Fibroblast of villous mesenchyme (primary cell): ENCODE measurements at regions not wholly inside any gene's neighbourhood (a gene's known extent, or its start where the extent isn't known, plus 50 kb on each side); places are given as distances from the start of the nearest gene placed in this dataset.
A peak's percentile ranks its signal among the peaks of the same experiment; 100 is the strongest.

ENCODE experiments used
- DNase-seq: peaks from one replicate; pipeline ENCODE4 v3.0.0-alpha.2; 2010; ENCODE audit warnings: low read depth
- H3K4me3 ChIP-seq: 2 replicates; pipeline ENCODE4 v1.5.1; 2011; ENCODE audit warnings: low read depth, mild to moderate bottlenecking, low read length
- CTCF ChIP-seq: IDR thresholded peaks from 2 replicates; pipeline ENCODE4 v1.5.1; 2012; ENCODE audit warnings: low read depth, mild to moderate bottlenecking, low read length; ENCODE audit not compliant: insufficient read depth

DNA sequence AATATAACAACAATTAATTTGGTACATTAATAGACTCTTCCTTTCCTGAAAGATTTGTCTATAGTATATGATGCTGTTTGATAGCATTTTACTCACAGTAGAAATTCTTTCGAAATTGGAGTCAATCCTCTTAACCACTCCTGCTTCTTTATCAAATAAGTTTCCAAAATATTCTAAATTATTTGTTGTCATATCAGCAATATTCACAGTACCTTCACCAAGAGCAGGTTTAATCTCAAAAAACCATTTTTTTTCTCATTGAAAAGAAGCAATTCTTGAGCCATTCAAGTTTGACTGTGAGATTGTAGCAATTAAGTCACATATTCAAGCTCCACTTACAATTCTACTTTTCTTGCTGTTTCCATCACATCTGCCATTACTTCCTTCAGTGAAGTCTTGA, 83.5 kb upstream of the PRR16 start:
- TF ChIP-seq CTCF = no peak
- H3K4me3 ChIP-seq = no peak overlapping the region

DNA sequence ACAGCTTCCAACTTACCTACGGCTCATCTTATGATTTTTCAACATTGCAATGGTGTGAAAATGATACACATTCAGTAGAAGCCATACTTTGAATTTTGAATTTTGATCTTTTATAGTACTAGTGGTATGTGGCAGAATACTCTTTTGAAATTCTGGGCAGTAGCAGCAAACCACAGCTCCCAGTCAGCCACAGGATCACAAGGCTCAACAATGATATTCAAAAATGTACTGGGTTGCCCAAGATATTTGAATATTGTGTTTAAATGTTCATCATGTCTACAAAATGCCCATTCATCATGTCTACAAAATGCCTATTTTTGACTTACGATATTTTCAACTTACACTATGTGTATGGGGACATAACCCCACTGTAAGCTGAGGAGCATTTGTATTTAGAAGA, 81.3 kb upstream of the PRR16 start:
- TF ChIP-seq CTCF = no peak
- no peak overlapping the region for H3K4me3 ChIP-seq
- no peak for DNase-seq

More for the DNA sequence above, 83.5 kb upstream of the PRR16 start:
- no peak for DNase-seq

DNA sequence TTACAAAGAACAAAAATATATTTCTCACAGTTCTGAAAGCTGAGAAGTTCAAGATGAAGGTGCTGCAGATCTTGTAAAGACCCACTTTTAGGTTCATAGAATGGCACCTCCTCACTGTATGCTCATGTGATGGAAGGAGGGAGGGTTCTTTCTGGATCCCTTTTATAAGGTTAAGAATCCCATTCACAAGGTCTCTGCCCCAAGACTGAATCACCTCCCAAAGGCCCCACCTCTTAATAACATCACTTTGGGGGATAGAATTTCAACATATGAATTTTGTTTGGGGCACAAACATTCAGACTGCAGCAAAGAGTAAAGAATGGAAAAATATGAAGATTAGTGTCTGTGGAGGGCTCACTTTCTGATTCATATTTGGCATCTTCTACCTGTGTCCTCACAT, 77.1 kb upstream of the PRR16 start:
- no peak overlapping the region for H3K4me3 ChIP-seq
- no peak for DNase-seq
- TF ChIP-seq CTCF = no peak

GRCh38 chr5:120388016-120388781, 75.9 kb upstream of the PRR16 start:
- H3K4me3 ChIP-seq = no peak overlapping the region
- peak; percentile 98 for DNase-seq
- no peak for TF ChIP-seq CTCF

- no peak for TF ChIP-seq CTCF
- no peak for DNase-seq
- no peak overlapping the region for H3K4me3 ChIP-seq
Measured at GRCh38 chr5:120394259-120394658, 69.8 kb upstream of the PRR16 start.

DNA sequence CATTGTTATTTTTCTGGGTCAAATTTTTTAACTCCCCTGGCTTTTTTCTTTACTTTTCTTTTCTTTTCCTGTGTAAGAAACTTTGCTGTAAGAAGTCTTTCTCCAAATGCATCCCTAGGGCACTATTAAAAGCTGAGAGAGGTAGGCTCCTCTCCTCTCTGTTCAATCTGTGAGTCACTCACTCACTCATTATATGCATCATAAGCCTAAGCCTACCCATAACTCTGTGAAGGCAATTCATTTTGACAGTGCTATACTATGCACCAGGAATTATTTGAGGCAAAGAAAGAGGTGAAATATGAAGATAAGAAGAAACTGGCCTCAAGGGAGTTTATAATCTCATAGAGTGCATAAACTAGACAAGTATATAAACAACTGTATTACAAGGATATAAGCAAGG, 67.9 kb upstream of the PRR16 start:
- DNase-seq = peak; percentile 92
- H3K4me3 ChIP-seq = no peak overlapping the region
- no peak for TF ChIP-seq CTCF

DNA sequence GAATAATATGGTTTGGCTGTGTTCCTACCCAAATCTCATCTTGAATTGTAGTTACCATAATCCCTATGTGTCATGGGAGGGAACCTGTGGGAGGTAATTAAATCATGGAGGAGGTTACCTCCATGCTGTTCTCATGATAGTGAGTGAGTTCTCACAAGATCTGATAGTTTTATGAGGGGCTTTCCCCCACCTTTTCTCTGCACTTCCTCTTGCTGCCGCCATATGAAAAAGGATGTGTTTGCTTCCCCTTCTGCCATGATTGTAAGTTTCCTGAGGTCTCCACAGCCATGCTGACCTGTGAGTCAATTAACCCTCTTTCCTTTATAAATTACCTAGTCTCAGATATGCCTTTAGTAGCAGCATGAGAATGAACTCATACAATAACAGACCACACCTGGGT, 63.7 kb upstream of the PRR16 start:
- no peak overlapping the region for H3K4me3 ChIP-seq
- TF ChIP-seq CTCF = no peak
- DNase-seq = no peak
